Thoracic aorta (tissue), 2 donors: ENCODE measurements at regions not wholly inside any gene's neighbourhood (a gene's known extent, or its start where the extent isn't known, plus 50 kb on each side); places are given as distances from the start of the nearest gene placed in this dataset.

Experiments
- ATAC-seq: fragments of 150-250 bp; one replicate; pipeline ENCODE4 v1.8.0; 2017; ENCODE audit warnings: low read depth; ENCODE audit not compliant: insufficient number of reproducible peaks, low FRiP score
- DNase-seq: peaks from one replicate; pipeline ENCODE4 v3.0.0-alpha.2; 2020; ENCODE audit warnings: low spot score
- H3K27ac ChIP-seq, 2 donors: fragments of 200-600 bp; sonication (generic); 1 replicate in 1 of 2; 2 replicates in 1 of 2; pipeline ENCODE4 v1.5.1; 2016; ENCODE audit warnings: mild to moderate bottlenecking in 2 of 2, moderate library complexity in 2 of 2
- H3K27me3 ChIP-seq: fragments of 200-600 bp; sonication (generic); replicated peaks from 2 replicates; pipeline ENCODE4 v1.6.0; 2016; ENCODE audit warnings: mild to moderate bottlenecking; ENCODE audit not compliant: insufficient read depth
- H3K36me3 ChIP-seq: fragments of 200-600 bp; sonication (generic); one replicate; pipeline ENCODE4 v1.5.1; 2016
- H3K4me1 ChIP-seq, 2 donors: fragments of 200-600 bp; sonication (generic); 1 replicate in 1 of 2; 2 replicates in 1 of 2; pipeline versions ENCODE4 v1.5.1 to v1.6.0; 2016; ENCODE audit warnings: low read depth in 2 of 2, mild to moderate bottlenecking in 1 of 2; ENCODE audit not compliant: control insufficient read depth in 1 of 2
- H3K4me3 ChIP-seq: fragments of 200-600 bp; sonication (generic); 2 replicates; pipeline ENCODE4 v1.5.1; 2016; ENCODE audit warnings: mild to moderate bottlenecking
- H3K9me3 ChIP-seq: fragments of 200-600 bp; sonication (generic); 2 replicates; pipeline ENCODE4 v1.5.1; 2016
- CTCF ChIP-seq: fragments of 200-600 bp; sonication (generic); IDR thresholded peaks from one replicate; pipeline ENCODE4 v1.5.1; 2019; ENCODE audit warnings: antibody characterized with exemption

- no peaks in the 10 kb centered on the region for H3K9me3 ChIP-seq
- no peak for TF ChIP-seq CTCF
- ATAC-seq (no peak), DNase-seq (no peak)
- no peak overlapping the region for H3K4me3 ChIP-seq
- no peaks in the 10 kb centered on the region for H3K27me3 ChIP-seq
- H3K4me1 ChIP-seq, result peaks cover 6 to 19% of the 10 kb centered on the region in 2 donors
- no peak overlapping the region for H3K27ac ChIP-seq
- H3K36me3 ChIP-seq, result no peaks in the 10 kb centered on the region
These were observed 221.8 kb upstream of the CTAGE1 start for GRCh38 chr18:22639561-22639960.

GRCh38 chr18:22640281-22640842 is 222.6 kb upstream of the CTAGE1 start:
- H3K27ac ChIP-seq, result no peak overlapping the region
- peaks cover 6 to 20% of the 10 kb centered on the region in 2 donors for H3K4me1 ChIP-seq
- H3K36me3 ChIP-seq, result no peaks in the 10 kb centered on the region
- no peak for ATAC-seq
- no peak overlapping the region for H3K4me3 ChIP-seq
- TF ChIP-seq CTCF, result no peak
- H3K9me3 ChIP-seq, result no peaks in the 10 kb centered on the region
- no peak for DNase-seq
- no peaks in the 10 kb centered on the region for H3K27me3 ChIP-seq

GRCh38 chr18:22641958-22642357 is 224.2 kb upstream of the CTAGE1 start:
- no peak overlapping the region for H3K4me3 ChIP-seq
- no peak for ATAC-seq
- peaks cover 6 to 23% of the 10 kb centered on the region in 2 donors for H3K4me1 ChIP-seq
- no peak for TF ChIP-seq CTCF
- no peaks in the 10 kb centered on the region for H3K36me3 ChIP-seq
- H3K27me3 ChIP-seq, result no peaks in the 10 kb centered on the region
- H3K27ac ChIP-seq, result no peak overlapping the region
- DNase-seq, result no peak
- H3K9me3 ChIP-seq, result no peaks in the 10 kb centered on the region

GRCh38 chr18:22643731-22644130 is 226.0 kb upstream of the CTAGE1 start:
- Histone ChIP-seq H3K36me3 (no peaks in the 10 kb centered on the region), H3K4me1 (peaks cover 6 to 23% of the 10 kb centered on the region in 2 donors), H3K9me3 (no peaks in the 10 kb centered on the region), H3K27ac (no peak overlapping the region), H3K27me3 (no peaks in the 10 kb centered on the region), H3K4me3 (no peak overlapping the region)
- no peak for TF ChIP-seq CTCF
- ATAC-seq (no peak), DNase-seq (no peak)

GRCh38 chr18:22650247-22650646 is 232.5 kb upstream of the CTAGE1 start:
- Histone ChIP-seq H3K27ac (no peak overlapping the region), H3K36me3 (no peaks in the 10 kb centered on the region), H3K27me3 (no peaks in the 10 kb centered on the region), H3K4me1 (peaks cover 0 to 4% of the 10 kb centered on the region in 2 donors), H3K4me3 (no peak overlapping the region), H3K9me3 (no peaks in the 10 kb centered on the region)
- DNase-seq (no peak), ATAC-seq (no peak)
- no peak for TF ChIP-seq CTCF
